ENCODE measurements at regions not wholly inside any gene's neighbourhood (a gene's known extent, or its start where the extent isn't known, plus 50 kb on each side); places are given as distances from the start of the nearest gene placed in this dataset.

- H3K4me3 ChIP-seq (ENCODE audit: low read length), result no peak overlapping the region
- no peak overlapping the region for H3K27ac Mint-ChIP-seq
- H3K4me1 Mint-ChIP-seq, result no peaks in the 10 kb centered on the region
- TF ChIP-seq, protein P1, sequence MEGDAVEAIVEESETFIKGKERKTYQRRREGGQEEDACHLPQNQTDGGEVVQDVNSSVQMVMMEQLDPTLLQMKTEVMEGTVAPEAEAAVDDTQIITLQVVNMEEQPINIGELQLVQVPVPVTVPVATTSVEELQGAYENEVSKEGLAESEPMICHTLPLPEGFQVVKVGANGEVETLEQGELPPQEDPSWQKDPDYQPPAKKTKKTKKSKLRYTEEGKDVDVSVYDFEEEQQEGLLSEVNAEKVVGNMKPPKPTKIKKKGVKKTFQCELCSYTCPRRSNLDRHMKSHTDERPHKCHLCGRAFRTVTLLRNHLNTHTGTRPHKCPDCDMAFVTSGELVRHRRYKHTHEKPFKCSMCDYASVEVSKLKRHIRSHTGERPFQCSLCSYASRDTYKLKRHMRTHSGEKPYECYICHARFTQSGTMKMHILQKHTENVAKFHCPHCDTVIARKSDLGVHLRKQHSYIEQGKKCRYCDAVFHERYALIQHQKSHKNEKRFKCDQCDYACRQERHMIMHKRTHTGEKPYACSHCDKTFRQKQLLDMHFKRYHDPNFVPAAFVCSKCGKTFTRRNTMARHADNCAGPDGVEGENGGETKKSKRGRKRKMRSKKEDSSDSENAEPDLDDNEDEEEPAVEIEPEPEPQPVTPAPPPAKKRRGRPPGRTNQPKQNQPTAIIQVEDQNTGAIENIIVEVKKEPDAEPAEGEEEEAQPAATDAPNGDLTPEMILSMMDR (IDR thresholded peaks at IDR 0.05), result no peak
- intact Hi-C loops (cut with micrococcal nuclease), result no loop called here
- DNase-seq (no peak), ATAC-seq (no peak)
- peaks cover 7% of the 10 kb centered on the region for H3K36me3 Mint-ChIP-seq
- peaks cover 16 to 24% of the 10 kb centered on the region in 2 donors for H3K9me3 Mint-ChIP-seq
- H3K27ac ChIP-seq (ENCODE audit: low read length), result no peak overlapping the region
- H3K27me3 ChIP-seq (ENCODE audit: control insufficient read depth, insufficient read depth, low read length), result no peaks in the 10 kb centered on the region
- H3K27me3 Mint-ChIP-seq (ENCODE audit: low read depth in 2 of 2), result no peaks in the 10 kb centered on the region
- no peaks in the 10 kb centered on the region for H3K36me3 ChIP-seq (ENCODE audit: control insufficient read depth, insufficient read depth, low read length)
- H3K4me3 Mint-ChIP-seq, result no peak overlapping the region
- WGBS (ENCODE audit: insufficient coverage), result 77% methylated on average over 2 of the region's 2 CpGs
- H3K4me1 ChIP-seq (ENCODE audit: control insufficient read depth, insufficient read depth, low read length), result no peaks in the 10 kb centered on the region
- H3K9me3 ChIP-seq (ENCODE audit: control insufficient read depth, insufficient read depth, low read length), result peaks cover 10% of the 10 kb centered on the region
Measured at GRCh38 chr5:164127527-164127926, 622.1 kb downstream of the MAT2B start.

- H3K4me1 Mint-ChIP-seq, result no peaks in the 10 kb centered on the region
- TF ChIP-seq, protein P1 (IDR thresholded peaks at IDR 0.05), result no peak
- 100% methylated on average over 2 of the region's 2 CpGs for WGBS (ENCODE audit: insufficient coverage)
Measured at GRCh38 chr5:164132358-164132757, 626.9 kb downstream of the MAT2B start.

GRCh38 chr5:164137095-164137494, 631.7 kb downstream of the MAT2B start:
- intact Hi-C loops (cut with micrococcal nuclease), result no loop called here
- TF ChIP-seq, protein P1 (IDR thresholded peaks at IDR 0.05), result no peak
- Histone ChIP-seq H3K27me3 (ENCODE audit: control insufficient read depth, insufficient read depth, low read length) (no peaks in the 10 kb centered on the region), H3K4me1 (ENCODE audit: control insufficient read depth, insufficient read depth, low read length) (no peaks in the 10 kb centered on the region), H3K9me3 (ENCODE audit: control insufficient read depth, insufficient read depth, low read length) (peaks cover 4% of the 10 kb centered on the region), H3K4me3 (ENCODE audit: low read length) (no peak overlapping the region), H3K27ac (ENCODE audit: low read length) (no peak overlapping the region), H3K36me3 (ENCODE audit: control insufficient read depth, insufficient read depth, low read length) (no peaks in the 10 kb centered on the region)
- H3K9me3 Mint-ChIP-seq, result peaks cover 2 to 3% of the 10 kb centered on the region in 2 donors
- no peaks in the 10 kb centered on the region for H3K36me3 Mint-ChIP-seq
- H3K4me3 Mint-ChIP-seq, result no peak overlapping the region
- DNase-seq (no peak), ATAC-seq (no peak)
- 94% methylated on average over 8 of the region's 8 CpGs for WGBS (ENCODE audit: insufficient coverage)
- H3K4me1 Mint-ChIP-seq, result no peaks in the 10 kb centered on the region
- H3K27me3 Mint-ChIP-seq (ENCODE audit: low read depth in 2 of 2), result no peaks in the 10 kb centered on the region
- H3K27ac Mint-ChIP-seq, result no peak overlapping the region

More at GRCh38 chr5:164132358-164132757, 626.9 kb downstream of the MAT2B start:
- DNase-seq (no peak), ATAC-seq (no peak)
- Mint-ChIP-seq H3K36me3 (peaks cover 7% of the 10 kb centered on the region), H3K9me3 (peaks cover 17 to 22% of the 10 kb centered on the region in 2 donors), H3K4me3 (no peak overlapping the region), H3K27ac (no peak overlapping the region), H3K27me3 (ENCODE audit: low read depth in 2 of 2) (no peaks in the 10 kb centered on the region)
- H3K4me1 ChIP-seq (ENCODE audit: control insufficient read depth, insufficient read depth, low read length), result no peaks in the 10 kb centered on the region
- intact Hi-C loops (cut with micrococcal nuclease), result no loop called here
- no peak overlapping the region for H3K4me3 ChIP-seq (ENCODE audit: low read length)
- H3K36me3 ChIP-seq (ENCODE audit: control insufficient read depth, insufficient read depth, low read length), result no peaks in the 10 kb centered on the region
- no peak overlapping the region for H3K27ac ChIP-seq (ENCODE audit: low read length)
- H3K27me3 ChIP-seq (ENCODE audit: control insufficient read depth, insufficient read depth, low read length), result no peaks in the 10 kb centered on the region
- H3K9me3 ChIP-seq (ENCODE audit: control insufficient read depth, insufficient read depth, low read length), result peaks cover 6% of the 10 kb centered on the region

DNA sequence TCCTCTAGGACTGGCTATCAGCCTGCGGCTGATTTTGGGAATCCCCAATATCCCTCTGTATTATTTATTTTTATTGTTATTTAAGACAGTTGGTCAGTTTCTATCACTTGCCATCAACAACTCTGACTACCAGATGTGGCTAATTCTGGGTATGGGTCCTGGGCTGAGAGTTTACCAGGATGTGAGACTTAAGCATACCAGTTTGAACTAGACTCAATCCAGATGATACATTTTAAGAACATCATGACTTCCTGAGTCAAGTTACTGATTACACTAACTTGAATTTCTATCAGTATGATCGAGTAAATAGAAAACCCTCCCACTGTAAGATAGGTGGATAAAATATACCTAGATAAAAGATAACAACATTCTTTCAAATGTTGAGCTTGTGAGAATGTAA, 634.0 kb downstream of the MAT2B start:
- no peak overlapping the region for H3K27ac ChIP-seq (ENCODE audit: low read length)
- Mint-ChIP-seq H3K36me3 (no peaks in the 10 kb centered on the region), H3K9me3 (peaks cover 2 to 3% of the 10 kb centered on the region in 2 donors), H3K4me1 (no peaks in the 10 kb centered on the region), H3K27me3 (ENCODE audit: low read depth in 2 of 2) (no peaks in the 10 kb centered on the region), H3K27ac (no peak overlapping the region), H3K4me3 (no peak overlapping the region)
- DNase-seq, result no peak
- TF ChIP-seq, protein P1 (IDR thresholded peaks at IDR 0.05), result no peak
- no peak for ATAC-seq
- intact Hi-C loops (cut with micrococcal nuclease), result no loop called here
- H3K4me1 ChIP-seq (ENCODE audit: control insufficient read depth, insufficient read depth, low read length), result no peaks in the 10 kb centered on the region
- no peaks in the 10 kb centered on the region for H3K9me3 ChIP-seq (ENCODE audit: control insufficient read depth, insufficient read depth, low read length)
- no peak overlapping the region for H3K4me3 ChIP-seq (ENCODE audit: low read length)
- H3K36me3 ChIP-seq (ENCODE audit: control insufficient read depth, insufficient read depth, low read length), result no peaks in the 10 kb centered on the region
- WGBS (ENCODE audit: insufficient coverage), result no CpG with 5 or more reads among the region's 2 CpGs
- no peaks in the 10 kb centered on the region for H3K27me3 ChIP-seq (ENCODE audit: control insufficient read depth, insufficient read depth, low read length)

Data from natural killer cell (primary cell).